ENCODE measurements at regions not wholly inside any gene's neighbourhood (a gene's known extent, or its start where the extent isn't known, plus 50 kb on each side); places are given as distances from the start of the nearest gene placed in this dataset.

DNA sequence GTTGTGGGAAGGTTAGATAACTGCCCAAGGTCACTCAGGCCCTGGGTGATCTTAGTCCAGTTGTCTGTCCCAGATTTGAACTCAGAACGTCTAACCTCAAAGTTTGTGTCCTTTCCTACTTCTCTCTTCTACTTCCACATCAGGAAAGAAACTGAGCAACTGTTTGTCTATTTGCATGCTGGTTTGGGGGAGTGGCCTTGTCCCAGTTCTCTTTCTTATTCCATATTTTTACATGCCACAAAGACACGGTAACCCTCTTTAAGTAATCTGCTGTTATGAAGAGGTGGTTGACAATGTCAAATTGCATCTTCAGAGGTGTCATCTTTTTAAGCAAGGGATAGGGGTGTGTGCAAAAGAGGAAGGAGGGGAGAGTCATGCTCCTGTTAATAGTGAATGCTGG lies 432.5 kb downstream of the HS3ST3B1 start:
- H3K4me3 ChIP-seq: no peak overlapping the region
- no peaks in the 10 kb centered on the region for H3K4me1 ChIP-seq
- intact Hi-C loops (cut with DNase I; ENCODE audit: low total_unique reads): no loop called here
- H3K36me3 ChIP-seq: no peaks in the 10 kb centered on the region
- no peak for DNase-seq
- no peak overlapping the region for H3K27ac ChIP-seq
- H3K9me3 ChIP-seq: no peaks in the 10 kb centered on the region
- TF ChIP-seq, protein P1, sequence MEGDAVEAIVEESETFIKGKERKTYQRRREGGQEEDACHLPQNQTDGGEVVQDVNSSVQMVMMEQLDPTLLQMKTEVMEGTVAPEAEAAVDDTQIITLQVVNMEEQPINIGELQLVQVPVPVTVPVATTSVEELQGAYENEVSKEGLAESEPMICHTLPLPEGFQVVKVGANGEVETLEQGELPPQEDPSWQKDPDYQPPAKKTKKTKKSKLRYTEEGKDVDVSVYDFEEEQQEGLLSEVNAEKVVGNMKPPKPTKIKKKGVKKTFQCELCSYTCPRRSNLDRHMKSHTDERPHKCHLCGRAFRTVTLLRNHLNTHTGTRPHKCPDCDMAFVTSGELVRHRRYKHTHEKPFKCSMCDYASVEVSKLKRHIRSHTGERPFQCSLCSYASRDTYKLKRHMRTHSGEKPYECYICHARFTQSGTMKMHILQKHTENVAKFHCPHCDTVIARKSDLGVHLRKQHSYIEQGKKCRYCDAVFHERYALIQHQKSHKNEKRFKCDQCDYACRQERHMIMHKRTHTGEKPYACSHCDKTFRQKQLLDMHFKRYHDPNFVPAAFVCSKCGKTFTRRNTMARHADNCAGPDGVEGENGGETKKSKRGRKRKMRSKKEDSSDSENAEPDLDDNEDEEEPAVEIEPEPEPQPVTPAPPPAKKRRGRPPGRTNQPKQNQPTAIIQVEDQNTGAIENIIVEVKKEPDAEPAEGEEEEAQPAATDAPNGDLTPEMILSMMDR (IDR thresholded peaks at IDR 0.05 in 4 of 5, conservative IDR thresholded peaks at IDR 0.05 in 1 of 5): no peak
- no peak for TF ChIP-seq POLR2A (IDR thresholded peaks at IDR 0.05)
- no peaks in the 10 kb centered on the region for H3K27me3 ChIP-seq
- in situ Hi-C loops (cut with MboI; ENCODE audit: low sequenced_read_pairs in 4 of 4): no loop called here
- ATAC-seq: no peak

DNA sequence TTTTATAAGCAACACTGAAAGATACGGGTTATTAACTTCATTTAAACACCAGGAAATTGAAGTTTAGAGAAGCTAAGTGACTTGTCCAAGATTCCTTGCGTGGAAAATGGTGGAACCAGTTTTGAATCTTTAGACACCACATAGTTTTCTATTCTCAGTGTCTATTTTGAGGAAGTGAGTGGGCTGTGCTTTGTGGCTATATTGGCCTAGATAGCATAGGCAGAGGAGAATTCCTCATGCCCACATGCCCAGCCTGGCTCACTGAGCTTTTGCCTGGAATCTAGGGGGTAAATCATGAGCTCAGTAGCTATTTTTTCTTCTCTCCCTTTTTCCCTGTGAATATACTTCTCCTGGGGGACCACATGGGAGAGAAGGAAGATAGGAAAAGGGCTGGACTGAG lies 431.3 kb downstream of the HS3ST3B1 start:
- no peaks in the 10 kb centered on the region for H3K27me3 ChIP-seq
- intact Hi-C loops (cut with DNase I; ENCODE audit: low total_unique reads) (no loop called here), in situ Hi-C loops (cut with MboI; ENCODE audit: low sequenced_read_pairs in 4 of 4) (no loop called here)
- H3K9me3 ChIP-seq: no peaks in the 10 kb centered on the region
- H3K36me3 ChIP-seq: no peaks in the 10 kb centered on the region
- no peak for ATAC-seq
- no peak overlapping the region for H3K27ac ChIP-seq
- DNase-seq: no peak
- H3K4me3 ChIP-seq: no peak overlapping the region
- TF ChIP-seq POLR2A (IDR thresholded peaks at IDR 0.05): no peak
- TF ChIP-seq, protein P1 (IDR thresholded peaks at IDR 0.05 in 4 of 5, conservative IDR thresholded peaks at IDR 0.05 in 1 of 5): no peak
- no peaks in the 10 kb centered on the region for H3K4me1 ChIP-seq

DNA sequence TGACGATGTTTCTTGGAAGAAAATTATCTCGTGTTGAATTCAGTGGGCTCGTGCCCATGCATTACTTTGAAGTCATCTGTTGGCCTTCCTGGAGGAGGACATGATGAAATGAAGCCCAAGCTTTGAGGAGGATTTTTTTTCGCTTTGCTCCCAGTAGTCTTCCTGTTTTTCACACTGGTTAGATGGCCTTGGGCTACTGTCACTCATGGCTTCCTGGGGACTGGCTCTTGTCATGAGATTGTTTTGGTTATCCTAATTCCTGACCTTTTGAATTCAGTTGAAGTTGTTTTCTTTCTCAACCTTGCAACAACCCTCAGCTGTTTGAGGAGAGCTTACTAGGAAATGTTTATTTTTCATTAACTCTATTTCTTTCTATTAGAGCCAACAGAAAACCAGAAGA lies 430.7 kb downstream of the HS3ST3B1 start:
- TF ChIP-seq, protein P1 (IDR thresholded peaks at IDR 0.05 in 4 of 5, conservative IDR thresholded peaks at IDR 0.05 in 1 of 5): no peak
- TF ChIP-seq POLR2A (IDR thresholded peaks at IDR 0.05): no peak
- intact Hi-C loops (cut with DNase I; ENCODE audit: low total_unique reads) (no loop called here), in situ Hi-C loops (cut with MboI; ENCODE audit: low sequenced_read_pairs in 4 of 4) (no loop called here)
- no peaks in the 10 kb centered on the region for H3K9me3 ChIP-seq
- no peak overlapping the region for H3K4me3 ChIP-seq
- DNase-seq: no peak
- H3K27ac ChIP-seq: no peak overlapping the region
- H3K27me3 ChIP-seq: no peaks in the 10 kb centered on the region
- no peaks in the 10 kb centered on the region for H3K4me1 ChIP-seq
- no peak for ATAC-seq
- no peaks in the 10 kb centered on the region for H3K36me3 ChIP-seq

DNA sequence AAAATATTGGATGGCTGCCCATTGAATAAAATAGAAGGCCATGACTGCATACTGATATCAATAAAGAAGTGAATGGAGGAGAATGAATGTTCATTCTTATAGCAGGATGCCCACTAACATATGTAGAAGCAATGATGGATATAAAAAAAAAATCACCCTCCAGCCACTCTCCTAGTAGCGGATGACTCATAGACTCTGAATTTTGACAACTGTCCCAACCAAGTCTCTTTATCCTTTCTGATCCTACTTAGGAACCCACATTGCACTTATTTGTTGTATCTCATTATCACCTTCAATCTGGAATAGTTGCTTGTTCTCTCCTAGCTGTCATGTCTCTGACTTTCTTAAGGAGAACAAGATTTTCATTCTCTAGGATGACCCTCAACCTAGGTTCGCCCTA lies 429.9 kb downstream of the HS3ST3B1 start:
- Histone ChIP-seq H3K36me3 (no peaks in the 10 kb centered on the region), H3K4me1 (no peaks in the 10 kb centered on the region), H3K27ac (no peak overlapping the region), H3K4me3 (no peak overlapping the region), H3K9me3 (no peaks in the 10 kb centered on the region), H3K27me3 (no peaks in the 10 kb centered on the region)
- DNase-seq (no peak), ATAC-seq (no peak)
- in situ Hi-C loops (cut with MboI; ENCODE audit: low sequenced_read_pairs in 4 of 4) (no loop called here), intact Hi-C loops (cut with DNase I; ENCODE audit: low total_unique reads) (no loop called here)
- TF ChIP-seq POLR2A (IDR thresholded peaks at IDR 0.05): no peak
- TF ChIP-seq, protein P1 (IDR thresholded peaks at IDR 0.05 in 4 of 5, conservative IDR thresholded peaks at IDR 0.05 in 1 of 5): no peak

DNA sequence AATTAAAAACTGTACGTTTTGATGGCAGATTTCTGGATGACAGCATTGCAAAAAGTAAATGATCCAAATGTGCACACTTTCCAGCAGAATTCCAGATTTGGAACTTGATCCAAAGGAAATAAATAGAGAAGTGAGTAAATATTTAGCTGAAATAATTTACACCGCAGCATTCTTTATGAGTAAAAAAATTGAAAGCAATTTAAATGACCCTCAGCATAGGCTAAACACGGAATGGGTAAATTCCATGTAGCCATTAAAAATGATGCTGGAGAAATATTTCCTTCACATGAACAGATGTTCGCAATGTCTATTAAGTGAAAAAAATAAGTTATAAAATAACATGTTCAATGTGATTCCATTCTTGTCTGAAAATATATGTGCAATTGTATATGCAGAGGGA lies 424.8 kb downstream of the HS3ST3B1 start:
- H3K4me1 ChIP-seq: no peaks in the 10 kb centered on the region
- H3K36me3 ChIP-seq: no peaks in the 10 kb centered on the region
- in situ Hi-C loops (cut with MboI; ENCODE audit: low sequenced_read_pairs in 4 of 4) (loop anchor here in 1 of 4 donors (5.0 kb wide), 1 partner anchor 48 kb away; no protein-coding TSS in a partner anchor), intact Hi-C loops (cut with DNase I; ENCODE audit: low total_unique reads) (no loop called here)
- no peak overlapping the region for H3K4me3 ChIP-seq
- TF ChIP-seq, protein P1 (IDR thresholded peaks at IDR 0.05 in 4 of 5, conservative IDR thresholded peaks at IDR 0.05 in 1 of 5): no peak
- no peak for TF ChIP-seq POLR2A (IDR thresholded peaks at IDR 0.05)
- no peak for ATAC-seq
- no peaks in the 10 kb centered on the region for H3K9me3 ChIP-seq
- DNase-seq: no peak
- no peak overlapping the region for H3K27ac ChIP-seq
- no peaks in the 10 kb centered on the region for H3K27me3 ChIP-seq

Data from gastrocnemius medialis (tissue), 4 donors.